Activated naive CD8-positive, alpha-beta T cell (primary cell): ENCODE measurements at regions not wholly inside any gene's neighbourhood (a gene's known extent, or its start where the extent isn't known, plus 50 kb on each side); places are given as distances from the start of the nearest gene placed in this dataset.

ENCODE experiments used
- H3K27ac Mint-ChIP-seq: one replicate; pipeline ENCODE4 v1.8.0; 2021; ENCODE audit warnings: mixed read lengths
- H3K27me3 Mint-ChIP-seq: one replicate; pipeline ENCODE4 v1.8.0; 2021; ENCODE audit warnings: mixed read lengths
- H3K36me3 Mint-ChIP-seq: one replicate; pipeline ENCODE4 v1.8.0; 2021; ENCODE audit warnings: mixed read lengths
- H3K4me1 Mint-ChIP-seq: one replicate; pipeline ENCODE4 v1.8.0; 2021; ENCODE audit warnings: low read depth, mixed read lengths
- H3K4me3 Mint-ChIP-seq: one replicate; pipeline ENCODE4 v1.8.0; 2021; ENCODE audit warnings: mild to moderate bottlenecking, mixed read lengths
- H3K9me3 Mint-ChIP-seq: one replicate; pipeline ENCODE4 v1.8.0; 2021; ENCODE audit warnings: low read depth, mixed read lengths

DNA sequence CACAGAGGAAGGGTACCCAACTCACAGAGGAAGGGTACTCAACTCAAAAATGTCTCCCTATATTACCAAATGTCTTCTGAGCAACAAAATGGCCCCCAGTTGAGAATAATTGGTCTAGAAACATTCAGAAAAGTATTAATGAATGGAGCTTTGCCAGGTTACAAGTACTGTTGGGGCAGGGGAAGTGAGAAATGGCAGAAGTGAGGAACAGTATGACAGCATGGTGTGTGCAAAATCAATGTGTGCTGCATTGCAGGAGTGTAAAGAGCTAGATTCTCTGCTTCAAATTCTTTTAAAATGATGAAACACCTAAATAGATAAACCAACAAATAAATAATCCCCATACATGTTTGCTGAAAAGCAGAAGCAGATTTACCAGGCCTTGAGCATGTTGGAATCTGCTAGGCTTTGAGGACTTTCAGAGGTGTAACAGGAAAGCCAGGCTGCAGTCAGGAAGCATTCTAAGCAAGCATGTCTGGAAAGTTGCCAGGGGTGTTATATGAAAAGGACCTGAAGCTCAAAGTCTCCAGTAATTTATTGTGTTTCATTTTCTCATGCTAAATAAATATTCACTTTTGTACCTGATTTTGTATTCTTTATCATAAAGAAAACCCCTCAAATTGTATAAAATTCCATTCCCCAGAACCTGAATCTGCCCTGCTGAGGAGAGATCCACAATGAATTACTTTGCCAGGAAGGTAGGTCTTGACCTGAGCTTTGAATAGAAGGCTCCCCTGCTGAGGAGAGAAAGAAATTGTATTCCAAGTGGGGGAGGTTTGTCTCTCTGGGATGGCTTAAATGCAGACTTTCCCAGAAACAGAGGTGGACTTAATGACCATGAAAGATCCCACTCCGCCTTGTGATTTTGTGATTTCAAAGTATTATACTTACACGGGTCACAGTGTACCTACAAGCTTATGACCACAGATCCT is 265.0 kb upstream of the MARCKS start:
- no peaks in the 10 kb centered on the region for H3K36me3 Mint-ChIP-seq
- H3K4me3 Mint-ChIP-seq, result no peak overlapping the region
- peaks cover 3% of the 10 kb centered on the region for H3K27me3 Mint-ChIP-seq
- no peaks in the 10 kb centered on the region for H3K4me1 Mint-ChIP-seq
- peaks cover 3% of the 10 kb centered on the region for H3K9me3 Mint-ChIP-seq
- no peak overlapping the region for H3K27ac Mint-ChIP-seq

DNA sequence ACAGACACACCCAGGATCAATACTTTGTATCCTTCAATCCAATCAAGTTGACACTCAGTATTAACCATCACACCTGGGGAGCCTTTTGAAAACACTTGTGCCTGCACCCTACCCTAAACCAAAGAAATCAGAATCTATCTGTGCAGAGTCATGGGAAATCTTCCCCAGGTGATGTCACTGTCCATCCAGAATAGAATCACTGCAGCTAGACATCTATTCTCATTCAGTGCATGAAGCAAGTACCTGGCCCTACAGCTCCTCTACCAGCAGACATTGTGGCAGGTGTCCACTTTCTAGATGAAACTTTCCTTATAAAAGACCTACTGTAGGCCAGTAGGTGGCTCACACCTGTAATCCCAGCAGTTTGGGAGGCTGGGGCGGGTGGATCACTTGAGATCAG is 262.4 kb upstream of the MARCKS start:
- H3K27ac Mint-ChIP-seq, result no peak overlapping the region
- H3K27me3 Mint-ChIP-seq, result peaks cover 1% of the 10 kb centered on the region
- peaks cover 3% of the 10 kb centered on the region for H3K9me3 Mint-ChIP-seq
- no peaks in the 10 kb centered on the region for H3K4me1 Mint-ChIP-seq
- no peak overlapping the region for H3K4me3 Mint-ChIP-seq
- no peaks in the 10 kb centered on the region for H3K36me3 Mint-ChIP-seq

DNA sequence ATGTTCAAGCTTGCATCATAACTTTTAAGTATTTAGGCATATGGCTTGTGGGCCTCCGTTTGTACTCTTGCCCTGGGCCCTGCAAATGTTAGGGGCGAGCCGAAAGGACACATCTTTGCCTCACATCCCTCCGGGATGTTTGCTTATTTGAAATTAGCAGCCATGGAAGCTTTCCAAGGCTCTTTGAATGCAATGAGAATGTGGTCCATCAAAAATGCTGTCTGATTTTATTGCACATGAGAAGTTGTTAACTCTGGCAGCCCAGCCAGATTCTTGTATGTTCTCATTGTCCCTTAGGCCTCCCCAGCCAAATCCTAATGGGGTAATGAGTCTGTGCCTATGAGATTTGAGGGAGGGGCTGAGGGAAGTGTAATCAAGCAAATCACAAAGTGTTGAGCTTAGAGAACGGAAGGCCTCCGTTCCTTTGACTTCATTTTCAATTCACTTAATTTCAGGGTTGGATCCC is 261.2 kb upstream of the MARCKS start:
- Mint-ChIP-seq H3K4me1 (no peaks in the 10 kb centered on the region), H3K4me3 (no peak overlapping the region), H3K27me3 (no peaks in the 10 kb centered on the region), H3K9me3 (peaks cover 3% of the 10 kb centered on the region), H3K36me3 (no peaks in the 10 kb centered on the region), H3K27ac (no peak overlapping the region)

DNA sequence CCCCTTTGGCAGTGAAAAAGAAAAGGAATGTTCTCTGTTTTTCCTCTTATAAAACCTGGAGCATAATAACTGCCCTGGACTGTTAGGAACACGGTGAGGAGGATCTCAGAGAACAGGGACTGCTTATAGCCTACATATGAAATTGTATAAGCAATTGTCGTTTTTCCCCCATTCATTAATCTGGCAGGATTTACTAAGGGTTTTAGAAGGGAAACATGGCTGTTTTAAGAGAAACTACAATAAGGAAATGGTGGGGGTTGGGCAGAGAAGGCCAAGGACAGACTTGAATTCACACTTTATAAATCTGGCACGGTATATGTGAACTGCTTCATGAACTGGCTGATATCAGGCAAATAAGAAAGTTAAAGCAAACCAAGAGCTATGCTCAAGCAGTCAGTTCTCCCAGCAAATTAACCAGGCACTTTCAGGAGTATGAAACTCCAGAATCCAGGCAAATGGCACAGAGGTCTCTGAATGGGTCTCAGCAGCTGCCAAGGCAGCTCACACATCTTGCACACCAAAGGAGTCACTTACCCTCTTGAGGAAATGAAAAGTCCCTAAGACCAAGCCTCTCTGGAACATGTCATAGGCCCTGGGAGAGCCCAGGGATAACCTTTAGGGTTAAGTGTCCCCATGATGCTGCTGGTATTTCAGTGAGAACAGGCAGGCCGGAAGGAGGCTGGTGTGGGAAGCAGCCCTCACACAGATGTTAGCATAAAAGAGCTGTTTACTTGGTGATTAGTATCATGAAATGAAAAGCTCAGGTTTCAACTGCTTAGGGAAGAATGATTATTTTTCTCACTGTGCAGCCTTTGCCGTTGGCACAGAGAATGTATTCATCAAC is 260.5 kb upstream of the MARCKS start:
- Mint-ChIP-seq H3K27me3 (no peaks in the 10 kb centered on the region), H3K27ac (no peak overlapping the region), H3K9me3 (peaks cover 3% of the 10 kb centered on the region), H3K4me3 (no peak overlapping the region), H3K36me3 (no peaks in the 10 kb centered on the region), H3K4me1 (no peaks in the 10 kb centered on the region)

DNA sequence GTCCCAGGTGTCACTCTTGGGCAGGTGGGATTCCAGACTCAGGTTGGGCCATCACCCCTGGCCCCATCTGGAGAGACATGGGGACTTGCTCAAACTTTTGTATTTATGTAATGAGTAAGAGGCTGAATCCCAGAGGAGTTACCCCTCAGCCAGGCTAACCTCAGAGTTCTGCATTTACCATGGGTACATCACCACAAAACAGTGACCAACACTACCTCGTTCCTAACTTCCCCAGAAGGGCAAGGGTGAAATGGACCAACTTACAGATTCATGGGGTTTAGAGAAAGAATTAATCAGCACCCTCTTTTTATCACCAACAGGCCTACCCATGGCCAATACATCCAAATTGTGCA is 259.9 kb upstream of the MARCKS start:
- Mint-ChIP-seq H3K9me3 (peaks cover 3% of the 10 kb centered on the region), H3K27ac (no peak overlapping the region), H3K4me3 (no peak overlapping the region), H3K27me3 (no peaks in the 10 kb centered on the region), H3K36me3 (no peaks in the 10 kb centered on the region), H3K4me1 (no peaks in the 10 kb centered on the region)

DNA sequence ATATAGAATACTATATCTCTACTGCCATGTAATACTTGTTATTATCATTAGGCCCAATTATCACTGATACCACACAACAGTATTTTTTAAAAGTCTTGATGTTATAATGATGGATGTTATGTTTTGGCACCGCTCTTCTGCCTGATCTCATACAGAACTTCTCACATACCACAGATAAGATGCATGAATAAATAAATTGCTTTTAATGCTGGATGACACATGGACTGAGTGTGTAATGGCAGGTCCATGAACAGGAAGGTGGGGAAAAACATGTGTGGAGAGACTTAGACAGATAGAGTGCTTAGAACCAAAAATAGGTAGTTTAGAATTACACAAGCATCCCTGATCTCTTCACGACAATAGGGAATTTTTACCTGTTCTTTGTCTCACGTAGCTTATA is 258.4 kb upstream of the MARCKS start:
- Mint-ChIP-seq H3K27ac (no peak overlapping the region), H3K9me3 (peaks cover 3% of the 10 kb centered on the region), H3K27me3 (no peaks in the 10 kb centered on the region), H3K4me1 (no peaks in the 10 kb centered on the region), H3K36me3 (no peaks in the 10 kb centered on the region), H3K4me3 (no peak overlapping the region)

DNA sequence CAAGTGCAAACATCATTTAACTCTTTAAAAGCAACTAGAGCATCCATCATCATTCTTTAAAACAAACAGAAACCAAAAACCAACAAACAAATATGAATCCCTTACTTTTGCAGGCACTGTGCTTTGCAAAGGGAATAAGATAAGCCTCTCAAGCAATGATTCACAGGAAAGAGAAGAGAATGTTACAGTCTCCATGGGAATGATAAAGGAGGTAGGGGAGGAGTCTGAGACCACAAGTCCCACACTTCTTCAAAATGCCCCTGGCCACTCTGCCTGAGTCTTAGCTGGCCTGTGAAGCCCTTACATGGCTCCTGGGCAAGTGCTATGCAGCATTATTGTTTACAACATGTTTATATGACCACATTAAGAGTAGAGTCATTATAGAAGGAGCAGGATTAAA is 257.7 kb upstream of the MARCKS start:
- Mint-ChIP-seq H3K9me3 (peaks cover 2% of the 10 kb centered on the region), H3K36me3 (no peaks in the 10 kb centered on the region), H3K4me1 (no peaks in the 10 kb centered on the region), H3K4me3 (no peak overlapping the region), H3K27me3 (no peaks in the 10 kb centered on the region), H3K27ac (no peak overlapping the region)

DNA sequence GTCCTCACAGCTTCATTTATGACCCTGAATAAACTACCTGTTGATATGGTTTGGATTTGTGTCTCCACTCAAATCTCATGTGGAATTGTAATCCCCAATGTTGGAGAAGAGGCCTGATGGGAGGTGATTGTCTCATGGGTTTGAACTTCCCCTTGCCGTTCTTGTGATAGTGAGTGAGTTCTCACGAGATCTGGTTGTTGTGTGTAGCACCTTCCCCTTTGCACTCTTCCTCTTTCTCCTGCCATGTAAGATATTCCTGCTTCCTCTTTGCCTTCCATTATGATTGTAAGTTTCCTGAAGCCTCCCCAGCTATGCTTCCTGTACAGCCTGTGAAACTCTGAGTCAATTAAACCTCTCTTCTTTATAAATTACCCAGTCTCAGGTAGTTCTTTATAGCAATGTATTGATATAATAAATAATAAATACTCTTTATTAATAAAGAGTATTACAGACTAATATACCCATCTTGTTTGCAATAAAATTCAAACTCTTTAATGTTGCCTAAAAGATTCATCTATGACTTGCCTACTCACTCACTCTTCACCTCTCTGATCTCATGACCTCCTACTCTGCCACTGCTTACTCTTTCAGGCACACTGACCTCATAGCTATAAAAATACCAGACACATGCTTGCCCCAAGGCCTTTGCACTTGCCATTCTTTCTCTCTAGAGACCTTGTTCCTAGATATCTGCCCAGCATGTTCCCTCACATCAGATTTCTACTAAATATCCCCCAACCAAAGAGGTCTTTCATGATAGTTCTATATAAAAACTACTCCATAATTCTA is 256.4 kb upstream of the MARCKS start:
- Mint-ChIP-seq H3K4me1 (no peaks in the 10 kb centered on the region), H3K27me3 (no peaks in the 10 kb centered on the region), H3K4me3 (no peak overlapping the region), H3K27ac (no peak overlapping the region), H3K9me3 (no peaks in the 10 kb centered on the region), H3K36me3 (no peaks in the 10 kb centered on the region)

DNA sequence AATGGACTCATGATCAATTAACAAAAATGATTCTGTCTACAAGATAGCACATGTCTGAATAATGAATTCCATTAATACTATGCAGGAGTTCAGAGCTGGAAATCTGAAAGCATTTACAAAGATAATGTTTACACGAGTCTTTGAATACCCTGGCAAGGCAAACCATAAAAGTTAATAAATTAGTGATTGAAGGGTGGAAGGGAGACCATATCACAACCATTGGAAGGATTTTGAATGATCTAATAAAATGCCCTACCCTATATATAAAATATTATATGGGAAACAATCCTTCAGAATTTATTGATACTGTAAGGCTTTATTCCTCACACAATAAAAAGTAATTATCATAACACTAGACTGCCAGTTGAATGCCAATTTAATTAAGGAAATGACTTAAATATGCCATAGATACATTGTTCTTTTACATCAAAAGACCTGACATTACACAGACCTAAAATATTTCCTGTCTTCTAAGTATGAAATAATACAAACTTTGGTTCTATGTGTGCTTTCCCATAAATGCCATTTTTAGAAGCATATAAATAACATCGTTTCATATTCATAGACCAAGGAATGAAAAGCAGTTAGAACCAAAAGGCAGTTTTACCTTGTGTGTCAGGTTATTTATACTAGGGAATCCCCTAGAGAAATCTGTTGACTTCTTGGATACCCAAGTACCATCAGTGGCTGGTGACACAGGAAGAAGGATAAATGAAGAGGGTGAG is 249.2 kb upstream of the MARCKS start:
- Mint-ChIP-seq H3K9me3 (peaks cover 4% of the 10 kb centered on the region), H3K4me1 (no peaks in the 10 kb centered on the region), H3K27ac (no peak overlapping the region), H3K27me3 (no peaks in the 10 kb centered on the region), H3K36me3 (no peaks in the 10 kb centered on the region), H3K4me3 (no peak overlapping the region)

DNA sequence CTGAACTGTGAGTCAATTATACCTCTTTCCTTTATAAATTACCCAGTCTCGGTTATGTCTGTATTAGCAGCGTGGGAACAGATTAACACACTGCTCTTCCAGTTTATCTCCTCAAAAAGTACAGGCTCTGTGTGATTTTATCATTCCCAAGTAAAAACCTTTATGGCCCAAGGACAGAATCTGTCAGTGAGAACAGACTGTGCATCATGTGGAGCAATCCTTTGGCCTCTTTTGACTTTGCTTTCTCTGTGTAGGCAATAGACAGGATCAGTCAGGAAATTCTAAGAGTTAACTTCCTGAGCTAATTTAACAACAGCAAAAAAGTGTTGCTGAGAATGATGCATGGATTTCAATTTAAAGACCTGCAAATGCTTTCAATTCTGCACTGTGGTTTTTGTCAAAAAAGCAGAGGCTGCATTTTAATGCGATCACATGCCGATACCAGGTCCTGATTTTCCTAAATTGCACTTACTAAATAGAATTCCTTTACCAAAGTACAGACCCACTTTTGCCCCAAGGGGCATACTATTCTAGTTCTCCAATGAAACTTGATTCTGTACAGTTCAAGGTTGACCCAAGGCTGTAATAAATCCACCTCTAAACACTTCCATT is 246.7 kb upstream of the MARCKS start:
- no peak overlapping the region for H3K4me3 Mint-ChIP-seq
- no peaks in the 10 kb centered on the region for H3K27me3 Mint-ChIP-seq
- H3K4me1 Mint-ChIP-seq, result no peaks in the 10 kb centered on the region
- peaks cover 9% of the 10 kb centered on the region for H3K9me3 Mint-ChIP-seq
- no peaks in the 10 kb centered on the region for H3K36me3 Mint-ChIP-seq
- no peak overlapping the region for H3K27ac Mint-ChIP-seq

DNA sequence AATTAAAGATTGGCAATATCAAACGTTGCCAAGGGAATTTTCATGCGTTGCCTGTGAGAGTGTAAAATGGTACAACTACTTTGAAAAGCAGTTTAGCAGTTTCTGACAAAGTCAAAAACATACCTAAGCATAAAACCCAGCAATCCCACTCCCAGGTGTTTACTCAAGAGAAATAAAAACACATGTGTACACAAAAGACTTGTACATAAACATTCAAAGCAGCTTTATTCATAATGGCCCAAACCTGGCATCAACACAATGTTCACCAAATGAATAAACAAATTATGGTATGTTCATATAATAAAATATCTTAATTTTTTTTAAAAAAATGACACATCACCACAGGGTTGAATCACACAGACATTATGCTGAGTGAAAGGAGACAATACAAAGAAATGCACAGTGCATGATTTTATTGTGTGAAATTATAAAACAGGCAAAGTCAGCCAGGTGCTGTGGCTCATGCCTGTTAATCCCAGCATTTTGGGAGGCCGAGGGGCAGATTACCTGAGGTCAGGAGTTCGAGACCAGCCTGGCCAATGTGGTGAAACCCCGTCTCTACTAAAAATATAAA is 240.4 kb upstream of the MARCKS start:
- Mint-ChIP-seq H3K4me1 (no peaks in the 10 kb centered on the region), H3K4me3 (no peak overlapping the region), H3K9me3 (peaks cover 9% of the 10 kb centered on the region), H3K36me3 (no peaks in the 10 kb centered on the region), H3K27me3 (no peaks in the 10 kb centered on the region), H3K27ac (no peak overlapping the region)

DNA sequence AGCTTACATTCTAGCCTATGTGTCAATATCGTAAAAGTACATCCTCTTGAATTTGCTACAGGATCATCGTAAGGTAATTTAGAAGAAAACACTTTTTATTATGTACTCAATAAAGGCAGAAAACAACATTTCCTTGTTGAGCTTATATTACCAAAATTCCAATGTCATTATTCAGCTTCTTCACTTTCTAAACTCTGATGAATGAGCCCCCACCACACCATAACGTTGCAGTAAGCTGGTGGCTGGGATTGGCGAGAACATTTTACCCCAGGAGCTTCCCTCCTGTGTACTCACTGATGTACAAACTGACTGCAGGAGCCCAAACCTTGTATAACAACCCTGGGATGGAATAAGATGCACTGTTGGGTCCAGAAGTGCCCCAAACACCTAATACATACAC is 238.1 kb upstream of the MARCKS start:
- Mint-ChIP-seq H3K27me3 (peaks cover 3% of the 10 kb centered on the region), H3K9me3 (peaks cover 1% of the 10 kb centered on the region), H3K4me3 (no peak overlapping the region), H3K4me1 (no peaks in the 10 kb centered on the region), H3K27ac (no peak overlapping the region), H3K36me3 (no peaks in the 10 kb centered on the region)

DNA sequence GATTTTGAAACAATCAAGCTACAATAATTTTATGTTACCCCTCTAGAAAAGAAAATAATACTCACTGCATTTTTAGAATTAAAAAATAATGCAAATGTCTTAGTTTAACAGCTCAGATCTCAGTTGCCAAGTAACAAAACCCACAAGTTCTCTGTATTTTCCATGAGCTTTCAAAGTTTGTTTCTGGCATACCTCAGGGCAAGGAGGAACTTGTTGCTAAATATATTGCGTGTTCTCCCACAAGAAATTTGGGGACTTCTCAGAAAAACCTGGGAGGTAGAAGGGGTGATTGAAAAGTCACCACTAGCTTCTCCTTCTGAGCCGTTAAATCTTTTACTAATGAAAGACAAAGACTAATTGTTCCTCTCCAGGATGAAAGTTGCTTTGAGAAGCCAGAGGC is 236.8 kb upstream of the MARCKS start:
- Mint-ChIP-seq H3K4me3 (no peak overlapping the region), H3K27me3 (peaks cover 3% of the 10 kb centered on the region), H3K4me1 (no peaks in the 10 kb centered on the region), H3K9me3 (no peaks in the 10 kb centered on the region), H3K36me3 (no peaks in the 10 kb centered on the region), H3K27ac (no peak overlapping the region)

DNA sequence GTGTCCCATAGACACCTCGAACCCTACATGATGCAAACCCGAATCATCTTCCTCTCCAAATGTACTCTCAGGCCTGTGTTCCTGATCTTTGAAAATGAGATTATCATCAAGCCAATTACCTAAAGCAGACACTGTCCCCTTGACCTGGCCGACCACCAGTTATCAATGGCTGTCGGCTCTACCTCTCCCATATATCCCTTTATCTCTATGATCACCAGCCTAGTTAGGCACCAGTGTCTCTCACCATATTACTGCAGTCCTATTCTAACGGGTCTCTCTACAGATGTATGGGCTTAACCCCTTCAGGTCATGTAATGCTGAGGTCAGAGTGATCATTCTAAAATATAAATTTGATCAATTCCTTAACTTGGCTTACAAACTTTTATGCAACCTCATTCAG is 234.9 kb upstream of the MARCKS start:
- Mint-ChIP-seq H3K4me1 (no peaks in the 10 kb centered on the region), H3K36me3 (no peaks in the 10 kb centered on the region), H3K9me3 (no peaks in the 10 kb centered on the region), H3K27me3 (peaks cover 3% of the 10 kb centered on the region), H3K27ac (no peak overlapping the region), H3K4me3 (no peak overlapping the region)
